ENCODE measurements at regions not wholly inside any gene's neighbourhood (a gene's known extent, or its start where the extent isn't known, plus 50 kb on each side); places are given as distances from the start of the nearest gene placed in this dataset.

DNA sequence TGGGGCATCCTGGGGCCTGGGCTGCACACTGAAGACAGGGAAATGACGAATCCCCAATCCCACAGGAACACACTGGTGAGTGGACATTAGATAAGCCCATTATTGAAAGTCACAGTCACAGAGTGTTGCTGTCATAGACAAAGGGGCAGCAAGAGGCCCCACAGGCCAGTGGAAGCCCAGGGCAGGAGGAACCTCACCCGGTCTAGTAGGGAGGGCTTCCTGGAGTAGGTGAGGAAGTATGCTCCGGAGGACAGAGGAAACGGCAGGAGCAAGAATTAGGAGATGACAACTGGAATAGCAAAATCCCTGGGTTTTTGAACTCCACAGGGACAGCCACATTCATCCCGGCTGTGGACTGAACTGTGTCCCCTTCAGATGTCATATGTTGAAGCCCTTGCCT lies 101.2 kb downstream of the TPRA1 start:
- Histone ChIP-seq H3F3A (ENCODE audit: insufficient read depth, low read length) (no peaks in the 10 kb centered on the region), H3K79me2 (ENCODE audit: insufficient read depth, low read length) (no peaks in the 10 kb centered on the region), H3K9me3 (ENCODE audit: low read length) (no peaks in the 10 kb centered on the region)

DNA sequence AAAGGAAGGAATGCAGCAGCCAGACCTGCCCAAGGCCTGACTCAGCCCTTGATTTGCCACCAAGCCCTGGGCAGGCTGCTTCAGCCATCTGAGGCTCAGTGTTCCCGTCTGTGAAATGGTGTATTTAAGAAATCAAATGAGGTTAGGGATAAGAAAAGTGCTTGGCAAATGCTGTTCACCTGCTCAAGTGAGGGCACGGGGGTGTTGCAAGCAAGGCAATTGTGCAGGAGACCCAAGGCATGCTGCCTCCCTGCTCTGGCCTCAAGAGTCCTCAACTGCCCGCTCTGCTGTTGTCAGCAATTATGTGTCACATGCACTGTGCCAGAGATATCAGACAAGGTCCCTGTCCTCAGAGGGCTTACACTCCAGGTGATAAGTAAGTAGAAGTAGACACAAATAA lies 101.8 kb downstream of the TPRA1 start:
- no peak for TF ChIP-seq EZH2 (IDR thresholded peaks at IDR 0.05; ENCODE audit: borderline replicate concordance, low read length)
- TF ChIP-seq, protein P1, sequence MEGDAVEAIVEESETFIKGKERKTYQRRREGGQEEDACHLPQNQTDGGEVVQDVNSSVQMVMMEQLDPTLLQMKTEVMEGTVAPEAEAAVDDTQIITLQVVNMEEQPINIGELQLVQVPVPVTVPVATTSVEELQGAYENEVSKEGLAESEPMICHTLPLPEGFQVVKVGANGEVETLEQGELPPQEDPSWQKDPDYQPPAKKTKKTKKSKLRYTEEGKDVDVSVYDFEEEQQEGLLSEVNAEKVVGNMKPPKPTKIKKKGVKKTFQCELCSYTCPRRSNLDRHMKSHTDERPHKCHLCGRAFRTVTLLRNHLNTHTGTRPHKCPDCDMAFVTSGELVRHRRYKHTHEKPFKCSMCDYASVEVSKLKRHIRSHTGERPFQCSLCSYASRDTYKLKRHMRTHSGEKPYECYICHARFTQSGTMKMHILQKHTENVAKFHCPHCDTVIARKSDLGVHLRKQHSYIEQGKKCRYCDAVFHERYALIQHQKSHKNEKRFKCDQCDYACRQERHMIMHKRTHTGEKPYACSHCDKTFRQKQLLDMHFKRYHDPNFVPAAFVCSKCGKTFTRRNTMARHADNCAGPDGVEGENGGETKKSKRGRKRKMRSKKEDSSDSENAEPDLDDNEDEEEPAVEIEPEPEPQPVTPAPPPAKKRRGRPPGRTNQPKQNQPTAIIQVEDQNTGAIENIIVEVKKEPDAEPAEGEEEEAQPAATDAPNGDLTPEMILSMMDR (IDR thresholded peaks at IDR 0.05; ENCODE audit: low read length): no peak
- H3K4me2 ChIP-seq (ENCODE audit: low read length): no peak overlapping the region

More for the DNA sequence above, 101.2 kb downstream of the TPRA1 start:
- H3K4me2 ChIP-seq (ENCODE audit: low read length): no peak overlapping the region
- H3K9me2 ChIP-seq (ENCODE audit: low read depth, low read length): no peaks in the 10 kb centered on the region
- no peaks in the 10 kb centered on the region; the same call in 1 of the 2 replicates for H3K27me3 ChIP-seq (ENCODE audit: insufficient read depth, low read length)
- no peak overlapping the region for H2AFZ ChIP-seq (ENCODE audit: low read length)
- no peaks in the 10 kb centered on the region for H3K4me1 ChIP-seq (ENCODE audit: insufficient read depth, low read length, severe bottlenecking)
- H3K4me3 ChIP-seq (ENCODE audit: low read depth, low read length, poor library complexity, severe bottlenecking): no peak overlapping the region
- TF ChIP-seq, protein P1 (IDR thresholded peaks at IDR 0.05; ENCODE audit: low read length): no peak
- TF ChIP-seq EZH2 (IDR thresholded peaks at IDR 0.05; ENCODE audit: borderline replicate concordance, low read length): no peak
- no peak overlapping the region for H3K9ac ChIP-seq (ENCODE audit: low read length)
- no peaks in the 10 kb centered on the region for H3K36me3 ChIP-seq (ENCODE audit: insufficient read depth, low read length)
- no peak overlapping the region for H3K27ac ChIP-seq (ENCODE audit: low read depth, low read length, poor library complexity, severe bottlenecking)
- no peaks in the 10 kb centered on the region for H4K20me1 ChIP-seq (ENCODE audit: insufficient read depth, low read length)

DNA sequence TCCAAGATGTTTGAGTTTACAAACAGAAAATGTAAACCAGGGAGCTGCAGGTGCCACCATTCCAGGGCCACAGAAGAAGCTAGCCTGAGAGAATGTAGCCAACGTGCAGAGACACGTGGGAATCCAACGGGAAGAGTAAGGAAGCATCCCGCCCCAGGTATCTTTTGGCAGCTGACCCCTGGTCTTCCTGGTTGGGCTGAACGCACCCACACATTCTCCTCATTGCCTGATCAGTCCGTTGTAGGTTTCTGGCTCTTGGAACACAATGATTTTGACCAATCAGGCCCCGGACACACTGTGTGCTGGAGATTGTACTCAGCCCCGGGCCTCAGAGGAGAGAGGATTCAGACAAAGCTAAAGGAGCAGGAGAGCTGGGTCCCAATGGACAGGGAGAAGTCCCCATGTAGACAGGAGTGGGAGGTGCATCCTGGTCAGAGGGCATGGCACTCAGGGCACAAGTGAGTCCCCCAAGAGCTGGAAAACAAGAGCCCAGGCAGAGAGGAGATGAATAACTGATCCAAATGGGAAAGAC lies 102.3 kb downstream of the TPRA1 start:
- H3K9me3 ChIP-seq (ENCODE audit: low read length): no peaks in the 10 kb centered on the region
- H3K4me1 ChIP-seq (ENCODE audit: insufficient read depth, low read length, severe bottlenecking): no peaks in the 10 kb centered on the region
- H4K20me1 ChIP-seq (ENCODE audit: insufficient read depth, low read length): no peaks in the 10 kb centered on the region
- H3K27me3 ChIP-seq (ENCODE audit: insufficient read depth, low read length): no peaks in the 10 kb centered on the region; the same call in 1 of the 2 replicates
- no peak overlapping the region for H3K4me2 ChIP-seq (ENCODE audit: low read length)
- H3K9me2 ChIP-seq (ENCODE audit: low read depth, low read length): no peaks in the 10 kb centered on the region
- no peaks in the 10 kb centered on the region for H3F3A ChIP-seq (ENCODE audit: insufficient read depth, low read length)
- H3K4me3 ChIP-seq (ENCODE audit: low read depth, low read length, poor library complexity, severe bottlenecking): no peak overlapping the region
- no peak overlapping the region for H3K27ac ChIP-seq (ENCODE audit: low read depth, low read length, poor library complexity, severe bottlenecking)
- H3K36me3 ChIP-seq (ENCODE audit: insufficient read depth, low read length): no peaks in the 10 kb centered on the region
- no peaks in the 10 kb centered on the region for H3K79me2 ChIP-seq (ENCODE audit: insufficient read depth, low read length)
- no peak overlapping the region for H3K9ac ChIP-seq (ENCODE audit: low read length)
- TF ChIP-seq, protein P1 (IDR thresholded peaks at IDR 0.05; ENCODE audit: low read length): no peak
- no peak for TF ChIP-seq EZH2 (IDR thresholded peaks at IDR 0.05; ENCODE audit: borderline replicate concordance, low read length)
- no peak overlapping the region for H2AFZ ChIP-seq (ENCODE audit: low read length)

More for the DNA sequence above, 101.8 kb downstream of the TPRA1 start:
- no peaks in the 10 kb centered on the region for H3K36me3 ChIP-seq (ENCODE audit: insufficient read depth, low read length)
- H4K20me1 ChIP-seq (ENCODE audit: insufficient read depth, low read length): no peaks in the 10 kb centered on the region
- no peak overlapping the region for H3K27ac ChIP-seq (ENCODE audit: low read depth, low read length, poor library complexity, severe bottlenecking)
- H3K4me3 ChIP-seq (ENCODE audit: low read depth, low read length, poor library complexity, severe bottlenecking): no peak overlapping the region
- H2AFZ ChIP-seq (ENCODE audit: low read length): no peak overlapping the region
- no peaks in the 10 kb centered on the region for H3K4me1 ChIP-seq (ENCODE audit: insufficient read depth, low read length, severe bottlenecking)
- no peaks in the 10 kb centered on the region; the same call in 1 of the 2 replicates for H3K27me3 ChIP-seq (ENCODE audit: insufficient read depth, low read length)
- no peaks in the 10 kb centered on the region for H3K9me2 ChIP-seq (ENCODE audit: low read depth, low read length)
- H3K9me3 ChIP-seq (ENCODE audit: low read length): no peaks in the 10 kb centered on the region
- no peaks in the 10 kb centered on the region for H3F3A ChIP-seq (ENCODE audit: insufficient read depth, low read length)
- no peaks in the 10 kb centered on the region for H3K79me2 ChIP-seq (ENCODE audit: insufficient read depth, low read length)
- no peak overlapping the region for H3K9ac ChIP-seq (ENCODE audit: low read length)

All from OCI-LY1 (cell line).